PC-9 (cell line): ENCODE measurements at regions not wholly inside any gene's neighbourhood (a gene's known extent, or its start where the extent isn't known, plus 50 kb on each side); places are given as distances from the start of the nearest gene placed in this dataset.
"Not testable (repeated sequence)": the region's sequence is repeated elsewhere in the genome, so short reads cannot be mapped to it uniquely, and the experiment has no call there.

ENCODE experiments used
- CTCF ChIP-seq: fragments of 200-600 bp; sonication (generic); conservative IDR thresholded peaks from 2 replicates; pipeline ENCODE4 v1.6.1; 2017; ENCODE audit warnings: mixed run types, antibody characterized with exemption, mild to moderate bottlenecking, moderate library complexity
- EZH2 ChIP-seq: fragments of 200-600 bp; sonication (generic); IDR thresholded peaks from 2 replicates; pipeline ENCODE4 v1.8.0; 2017; ENCODE audit warnings: antibody characterized with exemption, low read depth

GRCh38 chr11:130682471-130682870, 233.8 kb downstream of the SNX19 start:
- not testable (repeated sequence) for TF ChIP-seq CTCF, EZH2
